ENCODE measurements at regions not wholly inside any gene's neighbourhood (a gene's known extent, or its start where the extent isn't known, plus 50 kb on each side); places are given as distances from the start of the nearest gene placed in this dataset.
"Not testable (repeated sequence)": the region's sequence is repeated elsewhere in the genome, so short reads cannot be mapped to it uniquely, and the experiment has no call there.

GRCh38 chr14:101634850-101635748 is 73.8 kb downstream of the DIO3 start:
- DNase-seq (ENCODE audit: low read depth), result no peak

DNA sequence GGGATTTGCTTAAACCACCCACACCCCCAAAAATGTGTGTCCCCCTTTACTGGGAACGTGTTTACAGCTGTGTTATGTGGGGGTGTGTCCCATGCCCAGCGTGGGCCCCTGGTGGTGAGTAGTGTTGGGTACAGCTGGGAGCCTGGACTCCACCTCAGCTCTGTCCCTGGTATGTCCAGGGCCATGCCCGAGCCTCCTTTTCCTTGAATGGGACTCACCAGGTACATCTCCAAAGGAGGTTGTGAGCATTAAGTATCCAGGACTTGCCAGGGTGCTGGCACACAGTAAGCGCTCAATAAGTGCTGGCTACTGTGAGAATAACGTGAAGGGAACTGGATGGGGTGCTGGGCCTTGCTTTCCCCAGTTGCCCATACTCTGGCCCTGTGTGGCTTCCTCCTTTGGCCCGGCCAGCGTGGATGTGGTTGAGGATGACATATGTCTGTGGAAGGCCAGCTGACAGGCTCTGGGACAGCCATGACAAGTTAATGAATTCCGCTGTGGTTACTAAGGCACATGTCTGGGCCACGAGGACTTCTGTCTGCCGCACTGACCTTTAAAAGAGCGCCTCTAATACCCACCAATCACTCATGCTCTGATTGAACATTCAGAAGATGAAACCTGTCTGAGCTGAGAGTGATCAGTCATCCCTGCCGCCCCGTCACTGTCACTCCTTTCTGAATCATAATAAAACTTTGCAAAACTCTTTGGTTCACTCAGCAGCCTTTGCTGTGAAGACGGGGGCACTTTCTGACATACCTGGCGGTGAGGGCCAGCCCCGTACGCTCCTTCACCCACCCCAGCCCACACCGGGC is 74.7 kb downstream of the DIO3 start:
- no peak for DNase-seq (ENCODE audit: low read depth)

- DNase-seq (ENCODE audit: low read depth), result no peak
Observed at GRCh38 chr14:101639241-101639833, 78.0 kb downstream of the DIO3 start.

GRCh38 chr14:101643651-101644050 is 82.4 kb downstream of the DIO3 start:
- DNase-seq (ENCODE audit: low read depth), result no peak

DNA sequence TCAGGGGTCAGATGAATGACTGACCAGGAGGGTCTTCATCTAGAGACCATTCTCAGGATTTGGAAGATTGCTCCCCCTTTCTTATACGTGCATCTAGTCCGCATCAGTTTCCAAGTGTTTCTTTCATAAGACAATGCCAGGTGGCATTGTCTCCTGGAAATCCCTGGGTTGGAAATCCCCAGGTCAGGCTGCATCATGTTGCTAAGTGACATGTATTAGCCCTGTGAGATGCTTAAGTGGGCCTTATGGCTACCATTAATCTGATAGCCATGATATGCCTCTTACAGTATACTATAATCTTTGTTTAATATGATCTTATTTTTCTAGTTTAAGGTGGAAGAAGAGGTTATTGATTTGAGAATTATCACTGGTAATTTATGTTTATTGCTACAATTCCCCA is 92.8 kb downstream of the DIO3 start:
- no peak for DNase-seq (ENCODE audit: low read depth)

DNA sequence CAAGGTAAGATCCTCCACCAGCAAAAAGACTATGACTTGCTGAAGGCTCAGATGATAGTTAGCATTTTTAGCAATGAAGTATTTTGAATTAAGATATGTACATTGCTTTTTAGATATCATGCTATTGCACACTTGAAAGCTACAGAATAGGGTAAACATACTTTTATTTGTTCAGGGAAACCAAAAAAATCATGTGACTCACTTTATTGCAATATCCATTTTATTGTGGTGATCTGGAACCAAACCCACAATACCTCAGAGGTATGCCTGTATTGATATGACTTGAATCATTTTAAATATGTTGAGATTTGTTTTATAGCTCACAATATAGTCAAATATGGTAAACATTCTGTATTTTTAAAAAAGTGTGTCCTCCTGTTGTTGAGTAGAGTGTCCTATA is 96.1 kb downstream of the DIO3 start:
- DNase-seq (ENCODE audit: low read depth), result no peak

GRCh38 chr14:101665478-101666078 is 95.9 kb upstream of the PPP2R5C start:
- DNase-seq (ENCODE audit: low read depth), result no peak

DNA sequence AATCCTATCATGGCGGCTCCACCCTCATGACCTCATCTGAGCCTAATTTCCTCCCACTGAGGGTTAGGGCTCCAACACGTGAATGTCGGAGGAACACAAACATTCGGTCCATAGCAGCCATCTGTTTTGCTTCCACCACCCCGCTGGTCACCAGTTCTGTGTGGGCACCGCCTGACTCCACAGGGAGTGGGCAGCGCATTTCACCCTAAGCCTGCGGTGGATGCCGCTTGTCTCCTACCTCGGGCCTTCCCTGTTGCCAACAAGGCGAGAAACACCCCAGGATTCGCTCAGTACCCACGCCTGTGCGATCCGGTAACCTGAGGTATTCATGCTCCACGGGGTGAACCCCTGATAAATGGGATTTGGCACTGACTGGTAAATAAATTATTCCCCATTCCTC is 95.2 kb upstream of the PPP2R5C start:
- no peak for DNase-seq (ENCODE audit: low read depth)

- DNase-seq (ENCODE audit: low read depth), result no peak
Observed at GRCh38 chr14:101669629-101670028, 91.9 kb upstream of the PPP2R5C start.

- DNase-seq (ENCODE audit: low read depth), result no peak
Observed at GRCh38 chr14:101673873-101674272, 87.6 kb upstream of the PPP2R5C start.

DNA sequence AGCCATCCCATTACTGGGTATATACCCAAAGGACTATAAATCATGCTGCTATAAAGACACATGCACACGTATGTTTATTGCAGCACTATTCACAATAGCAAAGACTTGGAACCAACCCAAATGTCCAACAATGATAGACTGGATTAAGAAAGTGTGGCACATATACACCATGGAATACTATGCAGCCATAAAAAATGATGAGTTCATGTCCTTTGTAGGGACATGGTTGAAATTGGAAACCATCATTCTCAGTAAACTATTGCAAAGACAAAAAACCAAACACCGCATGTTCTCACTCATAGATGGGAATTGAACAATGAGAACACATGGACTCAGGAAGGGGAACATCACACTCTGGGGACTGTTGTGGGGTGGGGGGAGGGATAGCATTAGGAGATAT is 85.7 kb upstream of the PPP2R5C start:
- not testable (repeated sequence) for DNase-seq (ENCODE audit: low read depth)

- not testable (repeated sequence) for DNase-seq (ENCODE audit: low read depth)
Observed at GRCh38 chr14:101677912-101678327, 83.6 kb upstream of the PPP2R5C start.

DNA sequence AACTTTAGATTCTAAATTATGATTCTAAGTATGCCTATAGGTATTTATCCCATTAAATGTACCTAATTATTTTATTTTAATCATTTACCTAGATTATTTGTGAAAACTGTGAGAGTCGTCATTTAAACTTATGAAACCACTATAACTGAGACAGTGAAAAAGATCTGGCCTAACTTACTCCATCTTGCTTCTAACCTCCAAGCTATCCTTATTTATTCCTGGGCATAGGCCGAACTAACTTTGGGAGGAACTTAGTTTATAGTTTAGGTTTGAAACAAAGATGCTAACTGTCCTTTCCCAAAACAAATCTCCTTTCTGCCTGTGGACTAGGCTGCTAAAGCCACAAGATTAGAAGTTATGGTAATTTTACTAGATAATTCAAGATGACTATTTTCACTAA is 79.7 kb upstream of the PPP2R5C start:
- DNase-seq (ENCODE audit: low read depth), result no peak

- DNase-seq (ENCODE audit: low read depth), result no peak
Observed at GRCh38 chr14:101683365-101683764, 78.1 kb upstream of the PPP2R5C start.

DNA sequence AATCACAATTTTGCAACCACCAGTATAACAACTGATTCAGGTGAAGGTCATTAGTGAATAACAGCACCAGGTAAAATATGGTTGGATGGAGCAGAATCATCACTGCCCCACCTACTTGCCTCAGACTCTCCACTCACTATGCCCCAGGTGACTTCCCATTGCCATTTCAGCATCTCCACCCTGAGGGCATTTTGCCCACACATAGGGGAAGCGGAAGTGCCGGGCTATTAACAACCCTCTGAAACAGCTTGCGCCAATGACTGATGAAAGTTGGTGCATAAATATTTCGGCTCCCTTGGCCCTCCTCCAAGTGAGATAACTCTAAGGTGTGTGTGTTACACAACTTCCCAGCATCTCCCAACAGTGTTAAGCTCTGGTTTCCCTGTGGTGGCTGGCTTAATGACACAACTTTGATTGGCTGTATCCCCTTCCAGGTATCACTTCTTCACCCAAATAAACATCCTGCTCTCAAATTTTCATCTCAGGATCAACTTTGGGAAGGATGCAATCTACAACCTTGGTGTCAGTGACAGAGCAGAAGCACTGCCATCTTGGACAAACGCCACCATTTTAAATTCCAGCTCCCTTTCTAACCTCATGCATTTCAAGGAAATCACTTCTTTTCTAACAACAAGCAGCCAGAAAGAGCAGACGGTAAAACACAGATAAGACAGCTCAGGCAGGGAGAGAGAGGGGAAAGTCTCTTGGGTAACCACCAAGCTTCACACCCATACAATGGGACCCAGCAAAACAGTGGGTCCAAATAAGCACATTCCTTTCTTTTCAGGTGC is 73.6 kb upstream of the PPP2R5C start:
- DNase-seq (ENCODE audit: low read depth), result no peak

DNA sequence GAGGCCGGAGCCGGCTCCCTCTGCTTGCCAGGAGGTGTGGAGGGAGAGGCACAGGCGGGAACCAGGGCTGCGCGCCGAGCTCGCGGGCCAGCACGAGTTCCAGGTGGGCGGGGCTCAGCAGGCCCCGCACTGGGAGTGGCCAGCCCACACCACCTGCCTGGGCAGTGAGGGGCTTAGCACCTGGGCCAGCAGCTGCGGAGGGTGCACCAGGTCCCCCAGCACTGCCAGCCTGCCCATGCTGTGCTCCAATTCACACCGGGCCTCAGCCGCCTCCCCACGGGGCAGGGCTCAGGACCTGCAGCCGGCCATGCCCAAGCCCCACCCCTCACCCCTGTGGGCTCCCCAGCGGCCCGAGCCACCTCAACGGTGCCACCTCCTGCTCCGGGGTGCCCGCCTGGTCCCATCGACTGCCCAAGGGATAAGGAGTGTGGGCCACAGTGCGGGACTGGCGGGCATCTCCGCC is 72.4 kb upstream of the PPP2R5C start:
- no peak for DNase-seq (ENCODE audit: low read depth)

GRCh38 chr14:101689966-101690365 is 71.5 kb upstream of the PPP2R5C start:
- not testable (repeated sequence) for DNase-seq (ENCODE audit: low read depth)

DNA sequence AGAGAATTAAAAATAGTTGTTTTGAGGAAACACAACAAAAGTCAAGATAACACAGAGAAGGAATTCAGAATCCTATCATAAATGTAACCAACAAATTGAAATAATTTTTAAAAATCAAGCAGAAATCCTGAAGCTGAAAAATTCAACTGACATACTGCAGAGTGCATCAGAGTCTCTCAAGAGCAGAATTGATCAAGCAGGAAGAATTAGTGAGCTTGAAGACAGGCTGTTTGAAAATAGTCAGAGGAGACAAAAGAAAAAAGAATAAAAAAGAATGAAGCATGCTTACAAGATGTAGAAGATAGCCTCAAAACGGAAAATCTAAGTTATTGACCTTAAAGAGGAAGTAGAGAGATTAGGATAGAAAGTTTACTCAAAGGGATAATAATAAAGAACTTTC is 65.8 kb upstream of the PPP2R5C start:
- DNase-seq (ENCODE audit: low read depth), result no peak

DNA sequence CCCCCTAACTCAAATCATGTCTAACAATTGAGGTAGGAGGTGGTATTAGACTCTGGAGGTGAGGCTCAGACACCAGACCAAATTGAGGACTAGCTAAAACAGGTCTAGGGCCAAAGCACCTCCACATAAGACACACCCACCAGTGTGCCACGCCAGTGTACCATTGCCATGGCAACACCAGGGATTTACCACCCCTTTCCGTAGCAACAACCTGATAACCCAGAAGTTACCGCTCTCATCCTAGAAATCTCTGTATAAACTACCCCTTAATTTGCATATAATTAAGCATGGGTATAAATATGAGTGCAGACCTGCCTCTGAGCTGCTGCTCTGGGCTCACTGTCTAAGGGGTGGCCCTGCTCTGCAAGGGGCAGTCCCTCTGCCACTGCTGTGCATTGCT is 57.4 kb upstream of the PPP2R5C start:
- no peak for DNase-seq (ENCODE audit: low read depth)

GRCh38 chr14:101705733-101706508 is 55.6 kb upstream of the PPP2R5C start:
- DNase-seq (ENCODE audit: low read depth), result peak; percentile 40
